ENCODE measurements at regions not wholly inside any gene's neighbourhood (a gene's known extent, or its start where the extent isn't known, plus 50 kb on each side); places are given as distances from the start of the nearest gene placed in this dataset.
"Not testable (repeated sequence)": the region's sequence is repeated elsewhere in the genome, so short reads cannot be mapped to it uniquely, and the experiment has no call there.

DNA sequence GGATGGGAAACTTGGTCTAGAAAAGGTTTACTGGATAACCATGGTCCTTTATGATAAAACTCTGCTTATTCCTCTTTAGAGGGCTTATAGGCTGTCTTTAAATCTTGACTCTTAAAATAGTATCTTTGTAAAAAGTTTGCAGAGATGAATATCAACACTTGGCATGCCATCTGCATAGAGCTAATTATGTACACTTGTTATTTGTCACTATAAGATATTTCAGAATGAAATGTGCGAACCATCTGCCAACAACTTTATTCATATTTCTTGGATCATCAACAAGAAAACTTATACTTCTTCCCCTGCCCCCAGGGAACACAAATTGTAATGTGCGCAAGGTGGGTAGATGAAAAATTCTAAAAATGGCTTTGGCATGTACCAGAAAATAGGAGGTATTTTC is 653.0 kb upstream of the CHAC2 start:
- H3K79me2 ChIP-seq (replicated peaks; ENCODE audit: insufficient read depth), result no peaks in the 10 kb centered on the region
- H3K27me3 Mint-ChIP-seq (ENCODE audit: insufficient read depth, low read depth, poor library complexity), result no peaks in the 10 kb centered on the region
- no peak overlapping the region for H3K27ac ChIP-seq (ENCODE audit: low read depth)
- peaks cover 45% of the 10 kb centered on the region for H3K4me1 Mint-ChIP-seq
- H3K4me1 ChIP-seq (ENCODE audit: insufficient read depth), result peaks cover 21% of the 10 kb centered on the region
- H3K36me3 ChIP-seq (ENCODE audit: insufficient read depth), result no peaks in the 10 kb centered on the region
- H2AFZ ChIP-seq, result no peak overlapping the region
- ATAC-seq (no peak), DNase-seq (ENCODE audit: low spot score) (no peak)
- H3K9me2 ChIP-seq (ENCODE audit: insufficient read depth), result no peaks in the 10 kb centered on the region
- H3K4me2 ChIP-seq, result no peak overlapping the region
- no peaks in the 10 kb centered on the region for H4K20me1 ChIP-seq (replicated peaks; ENCODE audit: insufficient read depth)
- H3K4me3 Mint-ChIP-seq, result no peak overlapping the region
- TF ChIP-seq JUNB (IDR thresholded peaks at IDR 0.05; ENCODE audit: unreplicated experiment), result no peak
- H3K27ac Mint-ChIP-seq, result no peak overlapping the region; the same call in 1 of the 2 replicates
- no peak overlapping the region for H3K4me3 ChIP-seq
- no peaks in the 10 kb centered on the region for H3F3A ChIP-seq (replicated peaks; ENCODE audit: low read depth)
- H3K36me3 Mint-ChIP-seq (ENCODE audit: low read depth), result no peaks in the 10 kb centered on the region
- H3K9me3 Mint-ChIP-seq, result no peaks in the 10 kb centered on the region
- no peaks in the 10 kb centered on the region for H3K27me3 ChIP-seq (ENCODE audit: insufficient read depth)

DNA sequence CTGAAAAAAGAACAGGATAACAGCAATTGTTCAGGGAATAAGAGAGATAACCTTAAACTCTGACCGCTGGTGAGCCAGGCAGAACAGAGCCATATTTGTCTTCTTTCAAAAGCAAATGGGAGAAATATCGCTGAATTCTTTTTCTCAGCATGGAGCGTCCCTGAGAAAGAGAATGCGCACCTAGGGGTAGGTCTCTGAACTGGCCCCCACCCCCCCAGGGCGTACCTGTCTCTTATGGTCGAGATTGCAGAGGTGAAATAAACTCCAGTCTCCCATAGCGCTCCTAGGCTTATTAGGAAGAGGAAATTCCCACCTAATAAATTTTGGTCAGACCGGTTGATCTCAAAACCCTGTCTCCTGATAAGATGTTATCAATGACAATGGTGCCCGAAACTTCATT is 655.2 kb upstream of the CHAC2 start:
- H3K4me2 ChIP-seq; H2AFZ ChIP-seq; DNase-seq (ENCODE audit: low spot score); H3K9me2 ChIP-seq (ENCODE audit: insufficient read depth); H3K9me3 Mint-ChIP-seq; H3K36me3 Mint-ChIP-seq (ENCODE audit: low read depth); H4K20me1 ChIP-seq (replicated peaks; ENCODE audit: insufficient read depth); H3K79me2 ChIP-seq (replicated peaks; ENCODE audit: insufficient read depth); H3K27me3 ChIP-seq (ENCODE audit: insufficient read depth); H3K36me3 ChIP-seq (ENCODE audit: insufficient read depth); H3K27me3 Mint-ChIP-seq (ENCODE audit: insufficient read depth, low read depth, poor library complexity); H3F3A ChIP-seq (replicated peaks; ENCODE audit: low read depth); ATAC-seq: not testable (repeated sequence)
- peaks cover 45% of the 10 kb centered on the region for H3K4me1 Mint-ChIP-seq
- Histone ChIP-seq H3K4me1 (ENCODE audit: insufficient read depth) (peaks cover 21% of the 10 kb centered on the region), H3K4me3 (peak overlapping the region; percentile 35), H3K27ac (ENCODE audit: low read depth) (peak overlapping the region; percentile 45)
- H3K4me3 Mint-ChIP-seq, result peak overlapping the region; percentile 61
- peak overlapping the region; percentile 85 for H3K27ac Mint-ChIP-seq

DNA sequence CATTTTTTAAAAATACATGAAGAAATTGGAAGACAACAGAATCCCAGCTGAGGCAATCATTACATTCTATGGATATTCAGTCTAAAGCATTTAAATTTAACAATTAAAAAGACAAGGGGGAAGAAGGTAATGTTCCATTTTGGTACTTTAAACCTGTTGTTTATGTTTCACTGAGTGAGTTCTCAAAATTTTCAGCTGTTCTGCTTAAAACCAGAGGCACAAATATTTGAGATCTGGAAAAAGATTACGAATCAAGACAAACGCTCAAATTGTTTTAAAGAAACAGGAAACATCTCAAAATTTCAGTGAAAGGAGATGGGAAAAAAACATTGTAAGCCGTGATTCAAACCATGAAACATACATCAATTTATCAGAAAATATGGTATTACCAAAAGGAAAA is 656.2 kb upstream of the CHAC2 start:
- Histone ChIP-seq H3K27ac (ENCODE audit: low read depth) (peak overlapping the region; percentile 45), H3K27me3 (ENCODE audit: insufficient read depth) (no peaks in the 10 kb centered on the region), H3F3A (replicated peaks; ENCODE audit: low read depth) (no peaks in the 10 kb centered on the region), H3K4me3 (no peak overlapping the region), H3K79me2 (replicated peaks; ENCODE audit: insufficient read depth) (no peaks in the 10 kb centered on the region), H4K20me1 (replicated peaks; ENCODE audit: insufficient read depth) (no peaks in the 10 kb centered on the region), H3K4me2 (peak overlapping the region; percentile 5; the same call in 1 of the 2 replicates), H3K4me1 (ENCODE audit: insufficient read depth) (peaks cover 21% of the 10 kb centered on the region), H3K36me3 (ENCODE audit: insufficient read depth) (no peaks in the 10 kb centered on the region), H3K9me2 (ENCODE audit: insufficient read depth) (no peaks in the 10 kb centered on the region), H2AFZ (no peak overlapping the region)
- Mint-ChIP-seq H3K9me3 (no peaks in the 10 kb centered on the region), H3K27ac (peak overlapping the region; percentile 93), H3K27me3 (ENCODE audit: insufficient read depth, low read depth, poor library complexity) (no peaks in the 10 kb centered on the region), H3K4me1 (peaks cover 45% of the 10 kb centered on the region), H3K36me3 (ENCODE audit: low read depth) (peaks cover 5% of the 10 kb centered on the region; the same call in 1 of the 3 replicates), H3K4me3 (peak overlapping the region; percentile 57)
- DNase-seq (ENCODE audit: low spot score) (no peak), ATAC-seq (no peak)
- TF ChIP-seq EZH2 (IDR thresholded peaks at IDR 0.05; ENCODE audit: low read depth, unreplicated experiment), result no peak
- TF ChIP-seq CREB1 (CRISPR knock-in tag; IDR thresholded peaks at IDR 0.05; ENCODE audit: low read depth), result no peak
- TF ChIP-seq EZH2phosphoT487 (IDR thresholded peaks at IDR 0.05; ENCODE audit: unreplicated experiment), result no peak
- TF ChIP-seq, protein P1, sequence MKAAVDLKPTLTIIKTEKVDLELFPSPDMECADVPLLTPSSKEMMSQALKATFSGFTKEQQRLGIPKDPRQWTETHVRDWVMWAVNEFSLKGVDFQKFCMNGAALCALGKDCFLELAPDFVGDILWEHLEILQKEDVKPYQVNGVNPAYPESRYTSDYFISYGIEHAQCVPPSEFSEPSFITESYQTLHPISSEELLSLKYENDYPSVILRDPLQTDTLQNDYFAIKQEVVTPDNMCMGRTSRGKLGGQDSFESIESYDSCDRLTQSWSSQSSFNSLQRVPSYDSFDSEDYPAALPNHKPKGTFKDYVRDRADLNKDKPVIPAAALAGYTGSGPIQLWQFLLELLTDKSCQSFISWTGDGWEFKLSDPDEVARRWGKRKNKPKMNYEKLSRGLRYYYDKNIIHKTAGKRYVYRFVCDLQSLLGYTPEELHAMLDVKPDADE (IDR thresholded peaks at IDR 0.05), result no peak
- TF ChIP-seq, protein P2, sequence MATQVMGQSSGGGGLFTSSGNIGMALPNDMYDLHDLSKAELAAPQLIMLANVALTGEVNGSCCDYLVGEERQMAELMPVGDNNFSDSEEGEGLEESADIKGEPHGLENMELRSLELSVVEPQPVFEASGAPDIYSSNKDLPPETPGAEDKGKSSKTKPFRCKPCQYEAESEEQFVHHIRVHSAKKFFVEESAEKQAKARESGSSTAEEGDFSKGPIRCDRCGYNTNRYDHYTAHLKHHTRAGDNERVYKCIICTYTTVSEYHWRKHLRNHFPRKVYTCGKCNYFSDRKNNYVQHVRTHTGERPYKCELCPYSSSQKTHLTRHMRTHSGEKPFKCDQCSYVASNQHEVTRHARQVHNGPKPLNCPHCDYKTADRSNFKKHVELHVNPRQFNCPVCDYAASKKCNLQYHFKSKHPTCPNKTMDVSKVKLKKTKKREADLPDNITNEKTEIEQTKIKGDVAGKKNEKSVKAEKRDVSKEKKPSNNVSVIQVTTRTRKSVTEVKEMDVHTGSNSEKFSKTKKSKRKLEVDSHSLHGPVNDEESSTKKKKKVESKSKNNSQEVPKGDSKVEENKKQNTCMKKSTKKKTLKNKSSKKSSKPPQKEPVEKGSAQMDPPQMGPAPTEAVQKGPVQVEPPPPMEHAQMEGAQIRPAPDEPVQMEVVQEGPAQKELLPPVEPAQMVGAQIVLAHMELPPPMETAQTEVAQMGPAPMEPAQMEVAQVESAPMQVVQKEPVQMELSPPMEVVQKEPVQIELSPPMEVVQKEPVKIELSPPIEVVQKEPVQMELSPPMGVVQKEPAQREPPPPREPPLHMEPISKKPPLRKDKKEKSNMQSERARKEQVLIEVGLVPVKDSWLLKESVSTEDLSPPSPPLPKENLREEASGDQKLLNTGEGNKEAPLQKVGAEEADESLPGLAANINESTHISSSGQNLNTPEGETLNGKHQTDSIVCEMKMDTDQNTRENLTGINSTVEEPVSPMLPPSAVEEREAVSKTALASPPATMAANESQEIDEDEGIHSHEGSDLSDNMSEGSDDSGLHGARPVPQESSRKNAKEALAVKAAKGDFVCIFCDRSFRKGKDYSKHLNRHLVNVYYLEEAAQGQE (IDR thresholded peaks at IDR 0.05; ENCODE audit: unreplicated experiment), result no peak

Measured in GM23338 (cell line).